Pancreas (tissue), 10 donors: ENCODE measurements at regions not wholly inside any gene's neighbourhood (a gene's known extent, or its start where the extent isn't known, plus 50 kb on each side); places are given as distances from the start of the nearest gene placed in this dataset.

Experiments
- ATAC-seq, 4 donors: fragments of 200-7000 bp; cut with Tn5 transposase; one replicate each; pipeline versions ENCODE4 v1.8.0 to v1.9.1; 2020; ENCODE audit warnings: mild to moderate bottlenecking in 4 of 4, moderate library complexity in 4 of 4
- DNase-seq, 6 donors: peaks; one replicate each; pipeline ENCODE4 v3.0.0-alpha.2; 2020
- FAIRE-seq: peaks from 2 replicates; lab custom pipeline; 2012; peaks lifted over from hg19 to GRCh38; lab: Jason Lieb, UNC
- H3K27ac ChIP-seq, 4 donors: fragments of 200-600 bp; sonication (generic); 1 replicate in 3 of 4; 2 replicates in 1 of 4; pipeline versions ENCODE4 v1.5.0 to v1.8.0; 2020
- H3K27me3 ChIP-seq, 4 donors: fragments of 200-600 bp; one replicate each; pipeline ENCODE4 v1.8.0; 2021
- H3K36me3 ChIP-seq, 3 donors: fragments of 200-600 bp; sonication (generic) in 1 of 3; one replicate each; pipeline versions ENCODE4 v1.5.0 to v1.8.0; 2020 to 2021
- H3K4me1 ChIP-seq, 3 donors: fragments of 200-600 bp; one replicate each; pipeline ENCODE4 v1.8.0; 2021
- H3K4me3 ChIP-seq, 4 donors: fragments of 200-600 bp; sonication (generic) in 2 of 4; one replicate each; pipeline versions ENCODE4 v1.5.0 to v1.8.0; 2020 to 2021
- H3K9me3 ChIP-seq, 4 donors: fragments of 200-600 bp; one replicate each; pipeline ENCODE4 v1.8.0; 2021
- WGBS, 2 donors: extraction: QIAGEN DNeasy Blood & Tissue Kit; methylation state at CpG; one replicate each; pipeline ENCODE4 v1.1.7; 2013; 5-methylcytosine and 5-hydroxymethylcytosine counted together
- intact Hi-C, 3 donors: fragments of 100-400 bp; cut with DNase I; formaldehyde crosslinking; loops; one replicate each; pipeline versions ENCODE4 v1.11.1 to v1.14.2; 2022
- TF ChIP-seq, protein P1 (sequence below), 4 donors: fragments of 200-600 bp; sonication (generic) in 3 of 4; IDR thresholded peaks; one replicate each; pipeline versions ENCODE4 v1.5.0 to v1.8.0; 2021; ENCODE audit warnings: antibody characterized with exemption in 4 of 4
- donor health status: healthy with polysubstance abuse.
- donor health status: DM: no; HTN: no; CAD: no; lungs with moderate emphysema.
- donor health status: DM: no; HTN: no; CAD: no.
- donor health status: control.
- donor health status: control.
- donor health status: Bipolar disorder and iron deficiency.
- donor health status: DM: yes; HTN: yes; CAD: no.
- donor health status: DM: no; HTN: no; CAD: no.
- donor health status: DM: no; HTN: no; CAD: no.
- donor health status: DM: yes; HTN: yes; CAD: no.

DNA sequence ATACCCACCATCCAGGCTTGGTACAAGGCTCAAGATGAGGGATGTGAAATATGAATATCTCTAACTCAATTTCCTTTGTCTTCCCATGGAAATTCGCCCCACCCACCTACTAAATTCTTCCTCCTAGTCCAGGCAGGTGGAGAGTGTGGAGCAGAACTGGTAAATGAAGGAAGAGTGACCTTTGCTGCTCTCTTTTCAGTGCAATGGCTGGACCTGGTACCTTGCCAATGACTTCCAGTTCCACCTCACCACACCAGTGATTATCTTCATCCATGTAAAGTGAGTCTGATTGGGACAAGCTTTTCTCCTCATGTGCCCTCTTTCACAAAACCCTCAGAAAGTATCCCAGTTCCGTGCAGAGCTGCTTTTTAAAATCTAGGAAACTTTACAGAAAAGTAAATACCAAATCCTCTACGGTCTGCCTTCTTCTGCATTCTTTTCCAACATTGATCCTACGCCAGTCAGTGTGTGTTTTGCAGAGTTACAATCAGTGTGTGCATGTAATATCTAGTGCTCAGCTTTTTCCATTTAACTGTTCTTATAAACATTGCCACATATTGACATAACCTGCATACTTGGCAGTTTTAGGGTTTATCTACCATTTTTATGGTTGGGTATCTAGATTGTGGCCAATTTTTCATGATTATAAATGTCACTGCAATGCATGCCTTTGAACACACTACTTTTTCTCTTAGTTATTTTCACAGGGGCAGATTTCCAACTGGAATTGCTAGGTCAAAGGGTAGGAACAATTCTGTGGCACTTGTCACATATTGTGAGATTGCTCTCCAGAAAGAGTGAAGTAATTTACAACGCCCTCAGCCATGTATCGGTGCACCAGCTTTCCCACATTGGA lies 86.5 kb upstream of the SEC11C start:
- H3K4me3 ChIP-seq, result no peak overlapping the region
- peaks cover 3 to 8% (median 5%) of the 10 kb centered on the region in 3 donors for H3K4me1 ChIP-seq
- peak overlapping the region in 3 of 4 donors; percentile 8 to 32 (median 28) for H3K27ac ChIP-seq
- intact Hi-C loops, result loop anchor here in 1 of 3 donors (5.0 kb wide), 1 partner anchor 271 kb away; no protein-coding TSS in a partner anchor
- 24% methylated on average over 6 of the region's 6 CpGs for WGBS, 2 donors
- TF ChIP-seq, protein P1, sequence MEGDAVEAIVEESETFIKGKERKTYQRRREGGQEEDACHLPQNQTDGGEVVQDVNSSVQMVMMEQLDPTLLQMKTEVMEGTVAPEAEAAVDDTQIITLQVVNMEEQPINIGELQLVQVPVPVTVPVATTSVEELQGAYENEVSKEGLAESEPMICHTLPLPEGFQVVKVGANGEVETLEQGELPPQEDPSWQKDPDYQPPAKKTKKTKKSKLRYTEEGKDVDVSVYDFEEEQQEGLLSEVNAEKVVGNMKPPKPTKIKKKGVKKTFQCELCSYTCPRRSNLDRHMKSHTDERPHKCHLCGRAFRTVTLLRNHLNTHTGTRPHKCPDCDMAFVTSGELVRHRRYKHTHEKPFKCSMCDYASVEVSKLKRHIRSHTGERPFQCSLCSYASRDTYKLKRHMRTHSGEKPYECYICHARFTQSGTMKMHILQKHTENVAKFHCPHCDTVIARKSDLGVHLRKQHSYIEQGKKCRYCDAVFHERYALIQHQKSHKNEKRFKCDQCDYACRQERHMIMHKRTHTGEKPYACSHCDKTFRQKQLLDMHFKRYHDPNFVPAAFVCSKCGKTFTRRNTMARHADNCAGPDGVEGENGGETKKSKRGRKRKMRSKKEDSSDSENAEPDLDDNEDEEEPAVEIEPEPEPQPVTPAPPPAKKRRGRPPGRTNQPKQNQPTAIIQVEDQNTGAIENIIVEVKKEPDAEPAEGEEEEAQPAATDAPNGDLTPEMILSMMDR (IDR thresholded peaks at IDR 0.05), result no peak
- ATAC-seq (peak; percentile 34 to 76 (median 66)), DNase-seq (peak in 1 of 6 donors; percentile 40), FAIRE-seq (no peak)
- H3K9me3 ChIP-seq, result no peaks in the 10 kb centered on the region
- no peaks in the 10 kb centered on the region for H3K27me3 ChIP-seq
- no peaks in the 10 kb centered on the region for H3K36me3 ChIP-seq

DNA sequence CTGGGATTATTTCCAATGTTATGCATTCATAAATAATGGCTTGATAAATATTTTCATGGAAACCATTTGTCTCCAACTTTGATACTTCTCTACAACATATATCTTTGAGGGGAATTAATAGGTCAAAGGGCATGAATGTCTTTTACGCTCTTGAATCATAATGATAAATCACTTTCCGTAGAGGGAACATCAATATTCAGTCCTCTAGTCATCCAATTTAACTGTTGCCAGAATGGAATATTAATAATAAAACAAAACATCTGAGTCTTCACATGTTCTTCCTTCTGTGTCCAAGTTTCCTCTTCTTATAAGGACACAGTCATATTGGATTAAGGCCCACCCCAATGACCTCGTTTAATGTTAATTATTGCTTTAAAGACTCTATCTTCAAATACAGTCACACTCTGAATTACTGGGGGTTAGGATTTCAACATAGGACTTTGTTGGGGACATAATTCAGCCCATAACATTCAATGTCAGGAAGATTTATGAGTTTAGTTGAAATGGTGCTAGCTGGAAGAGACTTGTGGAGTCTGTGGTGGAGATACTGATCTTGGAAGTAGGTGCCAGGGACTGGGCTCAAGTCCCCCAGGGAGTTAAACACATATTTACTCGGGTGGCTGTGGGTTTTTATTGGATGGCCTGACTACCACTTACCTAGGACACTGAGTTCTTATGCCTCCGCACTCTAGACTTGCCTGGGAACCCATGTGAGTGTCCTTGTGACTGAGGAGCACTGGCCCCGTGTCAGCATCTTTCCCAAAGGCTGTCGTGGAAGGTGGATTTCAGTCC lies 85.0 kb upstream of the SEC11C start:
- Histone ChIP-seq H3K27ac (peak overlapping the region; percentile 8 to 62 (median 38)), H3K9me3 (no peaks in the 10 kb centered on the region), H3K4me3 (no peak overlapping the region), H3K36me3 (no peaks in the 10 kb centered on the region), H3K27me3 (no peaks in the 10 kb centered on the region), H3K4me1 (peaks cover 3 to 8% (median 5%) of the 10 kb centered on the region in 3 donors)
- TF ChIP-seq, protein P1 (IDR thresholded peaks at IDR 0.05), result no peak
- peak in 2 of 6 donors; percentile 34 to 52 for DNase-seq
- intact Hi-C loops, result loop anchor here in 2 of 3 donors (5.0 kb wide), 2 partner anchors 272 to 277 kb away; no protein-coding TSS in a partner anchor
- peak; percentile 16 to 73 (median 52) for ATAC-seq
- WGBS, 2 donors, result 49 to 54% methylated on average over 7 of the region's 7 CpGs
- peak; percentile 29 for FAIRE-seq

DNA sequence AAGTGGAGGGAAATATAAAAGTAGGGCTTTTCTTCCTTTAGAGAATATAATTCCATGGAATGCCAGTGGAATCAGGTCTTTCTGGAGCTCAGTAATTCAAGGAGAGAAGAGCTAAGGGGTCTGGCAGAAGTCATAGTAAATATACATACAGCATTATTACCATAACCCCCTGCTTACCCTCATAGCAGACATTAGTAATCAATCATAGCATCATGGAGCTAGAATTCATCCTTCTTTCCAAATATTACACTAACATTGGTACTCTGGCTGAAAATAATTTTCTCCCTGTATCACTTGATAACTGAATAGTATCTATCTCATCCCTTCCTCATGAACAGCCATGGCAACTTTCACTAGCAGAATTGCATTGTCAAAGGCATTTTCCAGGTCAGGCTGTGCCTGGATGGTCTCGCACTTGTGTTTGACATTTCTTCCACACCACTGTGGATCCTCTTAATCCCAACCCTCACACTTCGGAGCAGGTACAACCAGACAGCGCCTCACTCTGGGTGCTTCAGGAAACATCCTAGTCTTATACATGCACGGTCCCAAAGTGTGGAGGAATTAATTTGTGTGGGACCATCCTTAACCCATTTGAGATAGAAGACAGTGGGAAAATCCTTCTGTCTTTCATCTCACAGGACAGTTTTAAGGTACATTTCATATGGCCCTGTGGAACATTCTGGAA lies 84.2 kb upstream of the SEC11C start:
- Histone ChIP-seq H3K4me3 (no peak overlapping the region), H3K36me3 (no peaks in the 10 kb centered on the region), H3K27ac (peak overlapping the region; percentile 8 to 62 (median 38)), H3K27me3 (no peaks in the 10 kb centered on the region), H3K4me1 (peaks cover 3 to 8% (median 5%) of the 10 kb centered on the region in 3 donors), H3K9me3 (no peaks in the 10 kb centered on the region)
- ATAC-seq (no peak), DNase-seq (no peak), FAIRE-seq (no peak)
- intact Hi-C loops, result loop anchor here in 1 of 3 donors (5.0 kb wide), 1 partner anchor 278 kb away; no protein-coding TSS in a partner anchor
- TF ChIP-seq, protein P1 (IDR thresholded peaks at IDR 0.05), result no peak
- 91 to 93% methylated on average over 4 of the region's 4 CpGs for WGBS, 2 donors

DNA sequence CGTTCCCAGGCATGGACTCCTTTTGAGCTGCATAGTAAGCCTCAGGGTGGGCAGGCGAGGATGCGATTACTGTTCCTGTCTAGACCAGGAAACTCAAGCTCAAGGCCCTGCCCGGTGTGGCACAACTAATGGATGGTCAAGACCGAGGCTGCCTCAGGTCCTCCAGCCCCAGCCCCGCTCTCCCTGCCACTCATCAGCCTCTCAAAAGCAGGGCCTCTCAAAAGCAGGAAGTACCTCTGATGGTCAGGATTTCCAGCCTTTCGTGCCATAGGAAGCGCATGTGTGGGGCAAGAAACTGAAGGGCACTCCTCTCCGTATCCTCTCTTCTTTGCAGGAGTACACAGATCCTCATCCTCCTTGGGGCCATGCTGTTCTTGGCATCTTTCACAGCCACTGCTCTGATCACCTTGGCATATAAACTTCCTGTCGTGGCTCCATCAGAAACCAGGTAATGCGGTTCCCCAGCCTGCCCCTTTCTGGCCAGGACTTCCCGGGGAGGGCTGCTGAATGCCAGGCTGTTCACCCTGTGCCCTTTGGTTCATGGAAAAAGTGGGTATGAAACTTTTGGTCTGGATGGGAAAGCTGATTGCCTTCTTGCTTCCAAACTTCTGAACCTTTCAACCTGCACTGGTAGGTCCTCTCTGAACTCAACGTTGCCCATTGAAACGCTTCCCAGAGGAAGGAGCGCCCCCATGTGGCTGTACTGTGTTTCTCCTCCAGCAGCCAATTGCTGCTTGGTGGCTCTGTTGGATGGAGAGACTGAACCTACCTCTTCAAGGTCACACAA lies 82.8 kb upstream of the SEC11C start:
- ATAC-seq (peak in 3 of 4 donors; percentile 32 to 78 (median 69)), FAIRE-seq (no peak)

More for the DNA sequence above, 82.8 kb upstream of the SEC11C start:
- no peaks in the 10 kb centered on the region for H3K27me3 ChIP-seq
- peaks cover 3 to 8% (median 5%) of the 10 kb centered on the region in 3 donors for H3K4me1 ChIP-seq
- H3K27ac ChIP-seq, result peak overlapping the region in 1 of 4 donors; percentile 13
- 62 to 73% methylated on average over 15 of the region's 15 CpGs for WGBS, 2 donors
- TF ChIP-seq, protein P1 (IDR thresholded peaks at IDR 0.05), result peak; percentile 38 to 54 (median 52)
- DNase-seq, result peak in 4 of 6 donors; percentile 46 to 87 (median 62)
- no peak overlapping the region for H3K4me3 ChIP-seq
- H3K36me3 ChIP-seq, result no peaks in the 10 kb centered on the region
- intact Hi-C loops, result loop anchor here in 1 of 3 donors (5.0 kb wide), 1 partner anchor 280 kb away; no protein-coding TSS in a partner anchor
- H3K9me3 ChIP-seq, result no peaks in the 10 kb centered on the region
